ENCODE measurements at regions not wholly inside any gene's neighbourhood (a gene's known extent, or its start where the extent isn't known, plus 50 kb on each side); places are given as distances from the start of the nearest gene placed in this dataset.

GRCh38 chr13:58300974-58301681 is 669.6 kb downstream of the PCDH17 start:
- no peak for TF ChIP-seq CTCF (IDR thresholded peaks at IDR 0.05; ENCODE audit: low read depth, low read length, missing input control)
- no peak for TF ChIP-seq SP1 (IDR thresholded peaks at IDR 0.05)
